ENCODE measurements at regions not wholly inside any gene's neighbourhood (a gene's known extent, or its start where the extent isn't known, plus 50 kb on each side); places are given as distances from the start of the nearest gene placed in this dataset.

- no peak for ATAC-seq
- no peak for TF ChIP-seq SNAI2 (CRISPR knock-in tag; IDR thresholded peaks at IDR 0.05)
- TF ChIP-seq, protein P1, sequence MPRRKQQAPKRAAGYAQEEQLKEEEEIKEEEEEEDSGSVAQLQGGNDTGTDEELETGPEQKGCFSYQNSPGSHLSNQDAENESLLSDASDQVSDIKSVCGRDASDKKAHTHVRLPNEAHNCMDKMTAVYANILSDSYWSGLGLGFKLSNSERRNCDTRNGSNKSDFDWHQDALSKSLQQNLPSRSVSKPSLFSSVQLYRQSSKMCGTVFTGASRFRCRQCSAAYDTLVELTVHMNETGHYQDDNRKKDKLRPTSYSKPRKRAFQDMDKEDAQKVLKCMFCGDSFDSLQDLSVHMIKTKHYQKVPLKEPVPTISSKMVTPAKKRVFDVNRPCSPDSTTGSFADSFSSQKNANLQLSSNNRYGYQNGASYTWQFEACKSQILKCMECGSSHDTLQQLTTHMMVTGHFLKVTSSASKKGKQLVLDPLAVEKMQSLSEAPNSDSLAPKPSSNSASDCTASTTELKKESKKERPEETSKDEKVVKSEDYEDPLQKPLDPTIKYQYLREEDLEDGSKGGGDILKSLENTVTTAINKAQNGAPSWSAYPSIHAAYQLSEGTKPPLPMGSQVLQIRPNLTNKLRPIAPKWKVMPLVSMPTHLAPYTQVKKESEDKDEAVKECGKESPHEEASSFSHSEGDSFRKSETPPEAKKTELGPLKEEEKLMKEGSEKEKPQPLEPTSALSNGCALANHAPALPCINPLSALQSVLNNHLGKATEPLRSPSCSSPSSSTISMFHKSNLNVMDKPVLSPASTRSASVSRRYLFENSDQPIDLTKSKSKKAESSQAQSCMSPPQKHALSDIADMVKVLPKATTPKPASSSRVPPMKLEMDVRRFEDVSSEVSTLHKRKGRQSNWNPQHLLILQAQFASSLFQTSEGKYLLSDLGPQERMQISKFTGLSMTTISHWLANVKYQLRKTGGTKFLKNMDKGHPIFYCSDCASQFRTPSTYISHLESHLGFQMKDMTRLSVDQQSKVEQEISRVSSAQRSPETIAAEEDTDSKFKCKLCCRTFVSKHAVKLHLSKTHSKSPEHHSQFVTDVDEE (CRISPR knock-in tag; IDR thresholded peaks at IDR 0.05): no peak
- TF ChIP-seq PPARA (CRISPR knock-in tag; IDR thresholded peaks at IDR 0.05; ENCODE audit: borderline replicate concordance): no peak
- no peak for TF ChIP-seq GLIS3 (CRISPR knock-in tag; IDR thresholded peaks at IDR 0.05)
- no peak for TF ChIP-seq OSR1 (CRISPR knock-in tag; IDR thresholded peaks at IDR 0.05)
- TF ChIP-seq ZNF565 (CRISPR knock-in tag; conservative IDR thresholded peaks at IDR 0.05; ENCODE audit: low read depth): no peak
- no peak for TF ChIP-seq ISL1 (CRISPR knock-in tag; IDR thresholded peaks at IDR 0.05)
- no peak for TF ChIP-seq ZC3H10 (CRISPR knock-in tag; IDR thresholded peaks at IDR 0.05)
- TF ChIP-seq ARNTL (CRISPR knock-in tag; IDR thresholded peaks at IDR 0.05; ENCODE audit: borderline replicate concordance, low read depth): no peak
- TF ChIP-seq RARB (CRISPR knock-in tag; IDR thresholded peaks at IDR 0.05): no peak
- no peak for TF ChIP-seq CREB5 (CRISPR knock-in tag; IDR thresholded peaks at IDR 0.05; ENCODE audit: low read depth)
- TF ChIP-seq, protein P2, sequence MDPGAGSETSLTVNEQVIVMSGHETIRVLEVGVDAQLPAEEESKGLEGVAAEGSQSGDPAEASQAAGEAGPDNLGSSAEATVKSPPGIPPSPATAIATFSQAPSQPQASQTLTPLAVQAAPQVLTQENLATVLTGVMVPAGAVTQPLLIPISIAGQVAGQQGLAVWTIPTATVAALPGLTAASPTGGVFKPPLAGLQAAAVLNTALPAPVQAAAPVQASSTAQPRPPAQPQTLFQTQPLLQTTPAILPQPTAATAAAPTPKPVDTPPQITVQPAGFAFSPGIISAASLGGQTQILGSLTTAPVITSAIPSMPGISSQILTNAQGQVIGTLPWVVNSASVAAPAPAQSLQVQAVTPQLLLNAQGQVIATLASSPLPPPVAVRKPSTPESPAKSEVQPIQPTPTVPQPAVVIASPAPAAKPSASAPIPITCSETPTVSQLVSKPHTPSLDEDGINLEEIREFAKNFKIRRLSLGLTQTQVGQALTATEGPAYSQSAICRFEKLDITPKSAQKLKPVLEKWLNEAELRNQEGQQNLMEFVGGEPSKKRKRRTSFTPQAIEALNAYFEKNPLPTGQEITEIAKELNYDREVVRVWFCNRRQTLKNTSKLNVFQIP (CRISPR knock-in tag; IDR thresholded peaks at IDR 0.05; ENCODE audit: borderline replicate concordance, low read depth): no peak
- TF ChIP-seq ZNF8 (CRISPR knock-in tag; IDR thresholded peaks at IDR 0.05): no peak
- no peak for TF ChIP-seq BACH2 (CRISPR knock-in tag; IDR thresholded peaks at IDR 0.05; ENCODE audit: borderline replicate concordance)
- no peak for TF ChIP-seq ZFP3 (CRISPR knock-in tag; IDR thresholded peaks at IDR 0.05)
Measured at GRCh38 chr18:65548316-65548715, 202.5 kb upstream of the CDH7 start.

DNA sequence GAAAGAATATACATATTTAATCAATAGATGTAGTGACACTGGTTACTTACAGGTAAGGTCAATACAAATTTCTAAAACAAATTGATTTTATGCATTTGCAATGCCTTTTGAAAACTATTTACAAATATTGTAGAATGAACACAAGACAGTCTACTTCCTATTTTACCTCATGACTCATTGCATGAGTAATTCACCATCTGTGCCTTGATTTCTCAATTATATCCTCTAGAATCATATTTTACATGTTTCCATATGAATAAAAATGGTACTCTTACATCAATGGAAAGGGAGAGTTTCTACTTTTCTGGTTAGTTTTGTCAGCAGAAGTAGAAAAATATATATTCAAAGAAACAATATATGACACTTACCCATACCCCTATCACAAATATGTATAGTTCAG is 203.8 kb upstream of the CDH7 start:
- no peak for TF ChIP-seq ZC3H10 (CRISPR knock-in tag; IDR thresholded peaks at IDR 0.05)
- no peak for TF ChIP-seq ARNTL (CRISPR knock-in tag; IDR thresholded peaks at IDR 0.05; ENCODE audit: borderline replicate concordance, low read depth)
- no peak for TF ChIP-seq ZFP3 (CRISPR knock-in tag; IDR thresholded peaks at IDR 0.05)
- no peak for TF ChIP-seq CREB5 (CRISPR knock-in tag; IDR thresholded peaks at IDR 0.05; ENCODE audit: low read depth)
- TF ChIP-seq ZNF70 (CRISPR knock-in tag; IDR thresholded peaks at IDR 0.05): no peak
- TF ChIP-seq, protein P1 (CRISPR knock-in tag; IDR thresholded peaks at IDR 0.05): no peak
- TF ChIP-seq, protein P2 (CRISPR knock-in tag; IDR thresholded peaks at IDR 0.05; ENCODE audit: borderline replicate concordance, low read depth): no peak
- TF ChIP-seq ZFP30 (CRISPR knock-in tag; IDR thresholded peaks at IDR 0.05): no peak
- TF ChIP-seq SNAI2 (CRISPR knock-in tag; IDR thresholded peaks at IDR 0.05): no peak
- no peak for ATAC-seq

DNA sequence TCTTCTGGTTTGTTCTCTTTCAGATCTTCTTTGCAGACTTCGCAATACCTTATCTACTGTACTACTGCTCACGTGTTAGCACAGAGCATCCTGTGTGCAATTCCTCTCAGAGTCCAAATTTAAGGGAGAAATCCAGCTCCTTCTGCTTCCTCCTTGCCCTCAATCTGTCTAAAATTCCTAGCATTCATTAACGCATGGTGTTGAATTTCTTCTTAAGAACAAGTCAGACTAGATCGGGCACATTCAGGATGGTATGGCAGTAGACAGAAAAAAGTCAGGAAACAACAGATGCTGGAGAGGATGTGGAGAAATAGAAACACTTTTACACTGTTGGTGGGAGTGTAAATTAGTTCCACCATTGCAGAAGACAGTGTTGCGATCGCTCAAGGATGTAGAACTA is 206.1 kb upstream of the CDH7 start:
- ATAC-seq: no peak
- no peak for TF ChIP-seq PPARA (CRISPR knock-in tag; IDR thresholded peaks at IDR 0.05; ENCODE audit: borderline replicate concordance)
- no peak for TF ChIP-seq ISL1 (CRISPR knock-in tag; IDR thresholded peaks at IDR 0.05)
- TF ChIP-seq, protein P3, sequence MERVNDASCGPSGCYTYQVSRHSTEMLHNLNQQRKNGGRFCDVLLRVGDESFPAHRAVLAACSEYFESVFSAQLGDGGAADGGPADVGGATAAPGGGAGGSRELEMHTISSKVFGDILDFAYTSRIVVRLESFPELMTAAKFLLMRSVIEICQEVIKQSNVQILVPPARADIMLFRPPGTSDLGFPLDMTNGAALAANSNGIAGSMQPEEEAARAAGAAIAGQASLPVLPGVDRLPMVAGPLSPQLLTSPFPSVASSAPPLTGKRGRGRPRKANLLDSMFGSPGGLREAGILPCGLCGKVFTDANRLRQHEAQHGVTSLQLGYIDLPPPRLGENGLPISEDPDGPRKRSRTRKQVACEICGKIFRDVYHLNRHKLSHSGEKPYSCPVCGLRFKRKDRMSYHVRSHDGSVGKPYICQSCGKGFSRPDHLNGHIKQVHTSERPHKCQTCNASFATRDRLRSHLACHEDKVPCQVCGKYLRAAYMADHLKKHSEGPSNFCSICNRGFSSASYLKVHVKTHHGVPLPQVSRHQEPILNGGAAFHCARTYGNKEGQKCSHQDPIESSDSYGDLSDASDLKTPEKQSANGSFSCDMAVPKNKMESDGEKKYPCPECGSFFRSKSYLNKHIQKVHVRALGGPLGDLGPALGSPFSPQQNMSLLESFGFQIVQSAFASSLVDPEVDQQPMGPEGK (CRISPR knock-in tag; IDR thresholded peaks at IDR 0.05; ENCODE audit: borderline replicate concordance): no peak
- TF ChIP-seq, protein P2 (CRISPR knock-in tag; IDR thresholded peaks at IDR 0.05; ENCODE audit: borderline replicate concordance, low read depth): no peak
- TF ChIP-seq BACH2 (CRISPR knock-in tag; IDR thresholded peaks at IDR 0.05; ENCODE audit: borderline replicate concordance): no peak
